ENCODE measurements at regions not wholly inside any gene's neighbourhood (a gene's known extent, or its start where the extent isn't known, plus 50 kb on each side); places are given as distances from the start of the nearest gene placed in this dataset.
"Not testable (repeated sequence)": the region's sequence is repeated elsewhere in the genome, so short reads cannot be mapped to it uniquely, and the experiment has no call there.

GRCh38 chr12:68438601-68439000 lies 106.4 kb upstream of the MDM1 start:
- no peak for TF ChIP-seq CTCF (IDR thresholded peaks at IDR 0.05; ENCODE audit: control insufficient read depth, insufficient read depth, low read depth, low read length, missing control alignments)
- DNase-seq (ENCODE audit: low read depth), result no peak
- no peak overlapping the region for H3K4me3 ChIP-seq (ENCODE audit: control insufficient read depth, low read depth, low read length)

DNA sequence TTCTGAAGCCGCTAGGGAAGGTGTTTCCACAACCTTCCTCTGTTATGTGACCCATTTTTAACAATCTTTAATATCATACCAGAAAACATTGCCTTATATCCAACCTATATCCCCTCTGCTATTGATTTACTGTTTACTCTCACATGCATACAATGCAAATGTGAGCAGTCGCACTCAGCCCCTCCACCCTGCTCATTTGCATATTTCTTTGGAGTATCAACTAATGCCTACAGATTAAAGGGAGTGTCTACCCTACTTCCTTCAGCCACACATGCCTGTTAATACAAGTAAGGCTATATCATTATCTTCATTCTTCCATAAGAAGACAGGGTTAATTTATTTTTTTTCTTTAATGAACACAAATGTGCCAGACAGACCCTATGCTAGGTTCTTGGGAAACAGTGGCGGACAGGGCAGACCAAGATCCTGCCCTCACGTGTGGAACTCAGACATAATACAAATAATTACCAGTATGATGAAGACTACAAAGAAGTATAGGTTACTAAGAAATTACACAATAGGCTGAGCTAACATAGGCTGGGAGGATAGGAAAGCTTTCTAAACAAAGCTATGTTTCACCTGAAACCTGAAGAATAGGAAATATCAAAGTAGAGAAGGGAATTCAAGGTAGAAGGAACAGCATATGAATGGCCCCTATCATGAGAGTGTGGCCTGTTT lies 107.3 kb upstream of the MDM1 start:
- no peak for TF ChIP-seq CTCF (IDR thresholded peaks at IDR 0.05; ENCODE audit: control insufficient read depth, insufficient read depth, low read depth, low read length, missing control alignments)
- no peak for DNase-seq (ENCODE audit: low read depth)
- no peak overlapping the region for H3K4me3 ChIP-seq (ENCODE audit: control insufficient read depth, low read depth, low read length)

DNA sequence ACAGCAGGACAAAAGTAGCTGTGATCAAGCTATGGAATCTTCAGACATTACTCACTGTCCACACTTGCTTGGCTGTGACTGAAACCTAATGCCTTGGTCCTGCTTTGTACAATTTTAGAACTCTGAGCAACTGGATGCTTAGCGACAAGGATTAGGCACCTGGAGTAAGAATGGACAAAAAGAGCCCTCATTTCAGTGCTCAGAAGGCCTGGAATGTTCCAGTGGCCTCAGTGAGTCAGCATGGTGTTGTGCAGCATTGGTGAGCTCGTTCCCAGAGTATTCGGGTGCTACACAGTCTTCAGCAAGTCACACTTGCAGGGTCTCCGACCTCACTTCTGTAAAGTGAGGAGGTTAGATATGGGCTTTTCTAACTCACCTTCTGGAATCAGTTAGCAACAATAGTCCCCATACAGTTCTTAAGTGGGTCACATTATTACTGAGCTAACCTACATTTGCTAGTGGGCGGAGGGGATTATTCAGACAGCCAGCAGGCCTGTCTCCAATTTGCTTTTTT lies 108.0 kb upstream of the MDM1 start:
- TF ChIP-seq CTCF (IDR thresholded peaks at IDR 0.05; ENCODE audit: control insufficient read depth, insufficient read depth, low read depth, low read length, missing control alignments), result no peak
- DNase-seq (ENCODE audit: low read depth), result no peak
- H3K4me3 ChIP-seq (ENCODE audit: control insufficient read depth, low read depth, low read length), result no peak overlapping the region

DNA sequence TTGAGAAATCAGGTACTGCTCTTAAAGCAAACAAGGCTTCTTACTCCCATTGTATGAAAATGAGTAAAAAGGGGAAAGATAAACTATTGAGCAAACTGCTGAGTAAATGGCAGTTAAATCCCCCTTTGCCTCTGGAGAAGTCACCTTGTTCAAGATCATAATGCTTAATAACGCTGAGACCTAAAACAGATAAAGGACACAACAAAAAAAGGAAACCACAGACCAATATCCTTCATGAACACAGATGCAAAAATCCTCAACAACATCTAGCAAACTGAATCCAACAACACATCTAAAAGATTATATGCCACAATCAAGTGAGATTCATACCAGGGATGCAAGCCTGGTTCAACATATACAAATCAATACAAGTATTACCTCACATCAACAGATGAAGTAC lies 109.0 kb upstream of the MDM1 start:
- no peak for DNase-seq (ENCODE audit: low read depth)
- no peak for TF ChIP-seq CTCF (IDR thresholded peaks at IDR 0.05; ENCODE audit: control insufficient read depth, insufficient read depth, low read depth, low read length, missing control alignments)
- no peak overlapping the region for H3K4me3 ChIP-seq (ENCODE audit: control insufficient read depth, low read depth, low read length)

GRCh38 chr12:68442353-68442972 lies 110.3 kb upstream of the MDM1 start:
- not testable (repeated sequence) for DNase-seq (ENCODE audit: low read depth); H3K4me3 ChIP-seq (ENCODE audit: control insufficient read depth, low read depth, low read length)

DNA sequence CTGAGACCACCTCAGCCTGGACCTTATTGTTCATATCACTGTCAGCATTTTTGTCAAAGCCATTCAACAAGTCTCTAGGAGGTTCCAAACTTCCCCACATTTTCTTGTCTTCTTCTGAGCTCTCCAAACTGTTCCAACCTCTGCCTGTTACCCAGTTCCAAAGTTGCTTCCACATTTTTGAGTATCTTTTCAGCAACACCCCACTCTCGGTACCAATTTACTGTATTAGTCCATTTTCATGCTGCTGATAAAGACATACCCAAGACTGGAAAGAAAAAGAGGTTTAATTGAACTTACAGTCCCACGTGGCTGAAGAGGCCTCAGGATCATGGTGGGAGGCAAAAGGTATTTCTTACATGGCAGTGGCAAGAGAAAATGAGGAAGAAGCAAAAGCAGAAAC lies 111.5 kb upstream of the MDM1 start:
- DNase-seq (ENCODE audit: low read depth); H3K4me3 ChIP-seq (ENCODE audit: control insufficient read depth, low read depth, low read length): not testable (repeated sequence)

- TF ChIP-seq CTCF (IDR thresholded peaks at IDR 0.05; ENCODE audit: control insufficient read depth, insufficient read depth, low read depth, low read length, missing control alignments), result no peak
- DNase-seq (ENCODE audit: low read depth), result no peak
- no peak overlapping the region for H3K4me3 ChIP-seq (ENCODE audit: control insufficient read depth, low read depth, low read length)
Measured at GRCh38 chr12:68445824-68446223, 113.7 kb upstream of the MDM1 start.
